Erythroblast (primary cell): ENCODE measurements at regions not wholly inside any gene's neighbourhood (a gene's known extent, or its start where the extent isn't known, plus 50 kb on each side); places are given as distances from the start of the nearest gene placed in this dataset.

Experiments
- GATA1 ChIP-seq: IDR thresholded peaks from 2 replicates; pipeline ENCODE4 v1.6.1; 2011; ENCODE audit warnings: low read depth, mild to moderate bottlenecking, control low read depth, low read length, moderate library complexity
- POLR2A ChIP-seq: IDR thresholded peaks from 2 replicates; pipeline ENCODE4 v1.6.1; 2011; ENCODE audit warnings: mild to moderate bottlenecking, low read length

GRCh38 chr9:117787746-117788145 lies 83.5 kb downstream of the TLR4 start:
- TF ChIP-seq POLR2A, result no peak
- no peak for TF ChIP-seq GATA1
